GM19395 (cell line): ENCODE measurements at regions not wholly inside any gene's neighbourhood (a gene's known extent, or its start where the extent isn't known, plus 50 kb on each side); places are given as distances from the start of the nearest gene placed in this dataset.
"Not testable (repeated sequence)": the region's sequence is repeated elsewhere in the genome, so short reads cannot be mapped to it uniquely, and the experiment has no call there.

Source experiments
- ATAC-seq: cut with Tn5 transposase; IDR thresholded peaks from one replicate; pipeline ENCODE4 v1.9.1; 2021; ENCODE audit warnings: mild to moderate bottlenecking, moderate library complexity; ENCODE audit not compliant: unreplicated experiment

- ATAC-seq, result no peak
Observed at GRCh38 chr6:74891349-74891831, 314.5 kb downstream of the COL12A1 start.

DNA sequence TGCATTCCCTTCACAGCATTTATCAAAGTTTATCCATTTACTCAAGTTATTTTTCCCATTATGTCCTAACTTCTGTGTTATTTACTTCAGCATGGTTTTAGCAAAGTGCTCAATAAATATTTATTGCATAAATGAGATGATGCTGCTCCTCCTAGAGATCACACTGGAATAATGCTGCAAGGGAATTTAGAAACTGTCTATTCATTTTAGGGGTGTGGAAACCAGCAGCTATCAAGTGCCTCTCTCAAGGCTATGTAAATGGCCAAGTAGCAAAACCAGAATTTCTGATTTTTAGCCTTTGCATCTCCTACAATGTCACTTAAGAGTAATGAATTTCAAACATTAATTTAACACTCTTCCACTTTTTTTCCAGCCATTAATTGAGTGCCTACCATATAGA, 316.2 kb downstream of the COL12A1 start:
- no peak for ATAC-seq

- not testable (repeated sequence) for ATAC-seq
Observed at GRCh38 chr6:74888741-74889140, 317.1 kb downstream of the COL12A1 start.

DNA sequence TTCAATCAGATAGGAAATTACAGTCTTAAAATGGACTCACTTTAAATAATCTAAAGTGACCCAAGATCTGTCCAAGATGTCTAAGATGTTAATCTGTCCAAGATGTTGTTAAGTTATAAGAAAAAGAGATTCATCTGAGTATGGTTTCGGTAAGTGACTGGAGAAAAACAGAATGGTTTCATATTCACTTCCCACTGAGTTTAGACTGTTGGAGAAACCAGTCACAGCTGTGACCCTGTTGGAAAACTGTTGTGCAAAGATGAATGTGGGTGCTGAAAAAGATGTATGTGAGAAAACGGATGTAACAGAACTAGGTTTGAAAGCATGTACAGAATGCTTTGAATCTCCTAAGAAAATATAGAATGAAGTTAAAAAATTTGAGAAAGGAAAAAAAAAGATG, 325.9 kb downstream of the COL12A1 start:
- no peak for ATAC-seq

GRCh38 chr6:74879234-74879633, 326.6 kb downstream of the COL12A1 start:
- ATAC-seq, result no peak

DNA sequence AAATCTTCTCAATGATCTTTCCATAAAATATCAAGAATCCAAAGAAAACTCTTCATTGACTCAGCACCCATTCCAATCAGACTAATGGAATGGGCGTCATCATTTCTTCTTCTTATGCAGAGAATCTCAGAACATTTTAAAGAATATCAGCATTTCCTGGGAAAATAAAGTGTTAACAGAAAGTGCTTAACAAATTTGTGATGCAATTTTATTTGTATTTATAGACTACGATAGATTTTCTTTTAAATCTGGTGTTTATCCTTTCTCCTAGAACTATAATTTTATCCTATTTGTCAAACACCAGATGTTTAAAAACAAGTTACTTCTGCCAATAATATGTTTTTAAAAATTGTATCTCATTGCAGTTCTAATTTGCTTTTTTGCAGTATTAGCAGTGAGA, 330.7 kb downstream of the COL12A1 start:
- ATAC-seq, result no peak

DNA sequence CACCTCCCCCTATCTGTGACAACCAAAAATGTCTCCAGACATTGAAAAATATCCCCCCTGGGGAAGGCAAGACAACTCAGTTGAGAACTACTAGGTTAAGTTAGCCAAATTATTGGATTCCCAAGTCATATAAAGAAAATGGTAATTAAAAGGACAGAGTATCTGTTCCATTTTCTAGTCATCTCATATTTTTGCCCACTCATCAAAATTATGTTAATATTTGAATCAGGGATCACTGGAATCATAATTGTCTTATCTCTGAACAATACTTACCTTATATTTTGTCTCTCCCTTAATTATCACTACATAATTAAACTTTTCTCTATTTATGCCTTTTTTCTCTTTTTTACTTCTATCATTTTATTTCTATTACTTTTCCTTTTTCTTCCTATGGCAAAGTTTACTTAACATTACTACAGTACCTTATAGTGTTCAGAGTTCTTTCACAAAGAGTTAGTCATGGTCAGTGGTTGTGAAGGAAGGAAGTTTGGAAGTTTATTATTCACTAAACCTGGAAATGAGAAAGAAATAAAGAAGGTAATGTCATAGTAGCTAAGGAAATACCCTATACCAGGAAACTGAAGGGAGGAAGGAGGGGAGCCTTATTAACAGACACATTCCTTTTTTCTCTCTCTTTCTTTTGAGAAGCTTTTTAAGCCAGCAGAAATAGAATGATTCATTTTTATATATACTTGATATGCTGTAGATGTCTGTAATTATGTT, 332.9 kb downstream of the COL12A1 start:
- ATAC-seq, result no peak

DNA sequence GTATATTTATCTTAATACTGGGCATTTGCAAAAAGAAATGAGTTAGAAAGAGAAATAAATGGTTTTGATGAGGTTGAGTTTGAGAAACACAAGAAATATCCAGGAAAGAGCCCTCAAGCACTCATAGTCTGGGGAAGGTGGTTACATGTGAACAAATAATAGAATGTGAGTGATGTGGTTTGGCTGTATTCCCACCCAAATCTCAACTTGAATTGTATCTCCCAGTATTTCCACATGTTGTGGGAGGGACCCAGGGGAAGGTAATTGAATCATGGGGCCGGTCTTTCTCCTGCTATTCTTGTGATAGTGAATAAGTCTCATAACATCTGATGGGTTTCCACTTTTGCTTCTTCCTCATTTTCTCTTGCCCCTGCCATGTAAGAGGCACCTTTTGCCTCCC, 334.1 kb downstream of the COL12A1 start:
- ATAC-seq, result no peak

DNA sequence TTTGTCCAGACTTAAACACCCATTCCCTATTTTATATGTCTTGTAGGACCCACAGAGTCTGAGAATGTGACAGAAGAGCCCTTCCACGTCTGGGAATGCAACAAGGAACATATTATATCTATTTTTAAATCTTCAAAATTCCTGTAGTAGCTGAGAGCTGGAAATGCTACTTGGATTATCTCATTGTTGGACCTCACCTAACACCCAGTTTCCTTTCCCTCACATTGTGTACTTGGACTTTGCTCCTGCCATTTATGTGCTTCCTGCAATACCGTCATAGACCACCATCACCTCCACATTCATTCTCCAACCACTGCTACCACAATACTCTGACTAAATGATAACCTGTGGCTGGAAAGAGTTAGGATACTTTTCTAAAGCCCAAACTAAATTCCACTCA, 335.4 kb downstream of the COL12A1 start:
- no peak for ATAC-seq

DNA sequence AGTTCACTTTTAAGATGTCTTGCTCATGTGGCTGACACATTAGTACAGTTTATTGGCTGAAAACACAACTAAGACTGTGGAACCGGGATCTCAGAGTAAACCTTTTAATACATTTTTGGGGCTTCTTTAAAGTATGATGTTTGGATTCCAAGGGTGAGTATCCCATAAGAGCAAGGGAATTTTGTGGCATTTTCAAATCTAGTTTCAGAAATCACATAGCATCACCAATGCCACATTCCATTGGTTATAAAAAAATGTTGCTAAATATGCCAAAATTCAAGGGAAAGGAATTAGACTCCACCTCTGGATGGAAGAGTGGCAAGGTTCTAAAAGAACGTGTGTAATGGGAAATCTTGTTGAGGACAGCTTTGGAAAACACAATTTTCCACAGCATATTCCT, 338.6 kb downstream of the COL12A1 start:
- no peak for ATAC-seq

DNA sequence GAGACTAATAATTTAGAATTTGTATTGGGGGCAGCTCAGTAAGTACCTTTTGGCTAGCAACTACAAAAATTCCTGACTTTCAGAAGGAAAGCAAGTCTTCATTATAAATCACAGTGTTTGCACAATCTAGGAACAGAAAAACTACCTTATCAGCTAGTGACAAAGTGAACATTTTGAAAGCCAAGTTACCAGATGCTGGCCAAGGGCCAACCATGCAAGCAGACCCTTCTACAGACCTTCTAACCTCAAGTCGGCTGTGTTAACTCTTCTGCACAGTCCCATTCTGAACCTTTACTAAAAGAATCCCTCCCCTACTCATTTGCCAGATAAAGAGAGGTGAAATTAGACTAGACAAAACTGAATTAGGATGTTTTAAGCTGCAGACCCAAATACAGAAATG, 341.9 kb downstream of the COL12A1 start:
- ATAC-seq, result no peak

DNA sequence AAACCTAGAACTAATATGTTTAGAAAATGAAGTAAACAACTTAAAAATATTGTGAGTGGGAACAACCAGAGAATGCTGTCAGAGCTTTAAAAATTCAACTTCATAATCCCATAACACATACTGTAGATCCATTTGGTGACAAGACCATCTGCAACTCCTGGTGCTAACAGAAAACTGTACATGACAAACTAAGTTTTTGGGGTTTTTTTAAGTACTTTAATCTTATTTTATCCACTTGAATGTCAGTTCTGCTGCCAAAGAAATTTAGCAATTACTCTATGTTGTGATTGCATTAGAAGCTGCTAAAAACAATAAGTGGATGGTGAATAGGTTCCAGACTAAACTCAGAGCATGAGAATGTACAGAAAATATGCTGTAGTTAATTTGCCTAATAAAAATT, 345.4 kb downstream of the COL12A1 start:
- ATAC-seq, result no peak

GRCh38 chr6:74857157-74857556, 348.7 kb downstream of the COL12A1 start:
- ATAC-seq, result no peak

DNA sequence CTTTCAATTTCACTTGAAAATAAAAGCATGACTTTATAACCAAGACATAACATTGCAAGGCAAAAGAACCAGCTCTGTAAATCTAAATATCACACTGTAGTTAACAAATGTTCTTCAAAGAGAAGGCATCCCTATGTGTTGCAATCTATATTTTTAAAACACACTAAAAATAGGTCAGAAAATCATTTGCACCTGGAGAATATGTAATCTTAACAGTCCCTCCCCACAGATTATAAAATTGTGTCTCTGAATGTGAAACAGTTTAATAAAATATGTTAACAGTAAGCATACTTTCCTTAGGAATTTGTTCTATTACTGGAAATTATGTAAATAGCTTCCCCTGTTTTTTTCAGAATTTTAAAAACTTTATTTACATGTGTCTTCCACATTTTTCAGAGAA, 351.9 kb downstream of the COL12A1 start:
- ATAC-seq, result no peak

- ATAC-seq, result no peak
Observed at GRCh38 chr6:74851596-74851995, 354.3 kb downstream of the COL12A1 start.

DNA sequence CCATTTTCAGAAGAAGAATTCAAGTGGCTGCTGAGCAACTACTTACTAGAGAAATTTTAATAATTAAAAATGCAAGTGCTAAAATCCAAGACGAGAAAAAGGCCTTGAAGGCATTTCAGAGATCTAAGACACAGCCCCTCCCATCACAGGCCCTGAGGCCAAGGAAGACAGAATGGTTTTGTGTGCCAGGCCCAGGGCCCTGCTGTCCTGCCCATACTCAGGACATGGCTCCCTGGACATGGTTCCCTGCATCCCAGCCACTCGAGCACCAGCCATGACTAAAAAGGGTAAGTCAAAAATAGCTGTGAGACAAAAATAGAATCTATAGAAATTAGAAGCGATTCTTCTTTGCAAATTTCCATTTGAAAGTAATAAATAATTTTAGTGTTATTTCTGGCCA, 364.9 kb downstream of the COL12A1 start:
- ATAC-seq, result no peak

DNA sequence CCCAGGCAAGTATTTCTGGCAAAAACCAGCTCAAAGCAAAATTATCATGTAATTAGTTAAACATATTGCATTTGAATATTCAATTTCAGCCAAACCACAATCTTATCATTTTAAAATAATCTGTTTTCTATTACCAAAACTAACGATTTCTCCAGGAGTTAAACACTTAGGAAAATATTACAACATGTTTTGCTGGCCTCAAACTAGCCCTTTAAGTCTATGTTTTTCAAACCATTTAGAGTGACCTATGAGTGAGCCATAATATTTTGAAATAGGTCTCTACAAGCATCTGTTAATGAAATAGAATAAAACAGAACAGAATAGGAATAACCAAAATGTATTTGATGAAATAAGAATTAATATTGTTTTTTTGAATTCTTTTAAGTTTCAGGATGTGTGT, 370.9 kb downstream of the COL12A1 start:
- ATAC-seq, result no peak

GRCh38 chr6:74826263-74826662, 379.6 kb downstream of the COL12A1 start:
- no peak for ATAC-seq

- ATAC-seq, result no peak
Observed at GRCh38 chr6:74814440-74814839, 391.4 kb downstream of the COL12A1 start.

GRCh38 chr6:74807674-74808073, 398.2 kb downstream of the COL12A1 start:
- no peak for ATAC-seq

GRCh38 chr6:74805916-74806696, 399.7 kb downstream of the COL12A1 start:
- no peak for ATAC-seq

DNA sequence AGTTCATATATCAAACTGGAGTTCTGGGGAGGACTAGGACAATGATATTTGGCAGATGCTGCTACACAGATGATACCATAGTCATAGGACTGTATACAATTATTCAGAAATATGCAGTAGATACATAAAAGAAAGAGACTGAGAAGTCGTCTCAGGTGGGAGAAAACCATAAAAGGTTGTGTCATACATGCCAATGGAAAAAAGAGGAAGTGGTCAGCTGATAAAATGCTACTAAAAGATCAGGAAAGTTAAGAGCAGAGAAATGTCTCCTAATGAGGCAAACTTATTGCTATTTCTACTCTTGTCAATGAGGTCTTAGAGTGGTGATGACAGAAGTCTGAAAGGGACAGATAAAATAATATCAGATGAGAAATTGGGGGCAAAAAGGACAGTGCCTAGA, 407.6 kb downstream of the COL12A1 start:
- ATAC-seq, result no peak
